HPDE6-E6E7 (cell line): ENCODE measurements at regions not wholly inside any gene's neighbourhood (a gene's known extent, or its start where the extent isn't known, plus 50 kb on each side); places are given as distances from the start of the nearest gene placed in this dataset.

ENCODE experiments used
- DNase-seq: peaks from one replicate; pipeline ENCODE4 v3.0.0; 2011; ENCODE audit warnings: missing footprints; ENCODE audit errors: extremely low spot score

DNA sequence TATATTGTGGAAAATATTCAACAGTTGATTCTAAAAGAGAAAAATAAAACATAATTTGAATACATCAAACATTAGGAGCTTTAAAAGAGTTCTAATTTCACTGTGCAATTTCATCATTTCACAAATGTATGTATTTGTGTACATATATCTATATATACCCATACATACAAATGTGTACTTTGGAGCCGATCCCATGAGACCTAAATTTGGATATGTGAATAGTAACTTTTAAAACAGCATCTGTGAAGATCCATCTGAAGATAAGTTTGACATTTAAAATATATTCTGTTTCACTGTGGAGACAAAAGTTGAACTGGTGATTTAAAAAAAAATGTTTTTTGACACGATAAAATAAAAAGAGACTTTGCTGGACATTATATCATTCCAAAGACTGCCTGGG, 374.0 kb downstream of the TMA16 start:
- DNase-seq: no peak

DNA sequence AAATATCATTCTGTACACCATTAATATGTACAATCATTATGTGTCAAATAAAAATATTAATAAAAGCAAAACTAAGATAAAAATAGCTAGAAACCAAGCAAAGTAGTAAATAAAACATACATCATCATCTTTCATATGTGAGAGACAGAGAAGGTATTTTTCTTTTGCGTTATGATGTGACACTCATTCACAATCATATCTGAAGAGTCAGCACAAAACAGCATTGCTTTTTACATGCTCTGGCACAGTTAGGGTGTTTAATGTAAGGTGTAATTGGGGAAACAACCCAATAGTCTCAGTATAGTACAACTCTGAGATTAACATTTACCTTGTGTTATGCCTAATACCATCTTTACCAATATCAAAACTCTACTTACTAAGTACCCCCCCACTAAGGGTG, 376.6 kb downstream of the TMA16 start:
- DNase-seq: no peak

GRCh38 chr4:163875327-163875726, 380.8 kb downstream of the TMA16 start:
- DNase-seq: peak; percentile 17

DNA sequence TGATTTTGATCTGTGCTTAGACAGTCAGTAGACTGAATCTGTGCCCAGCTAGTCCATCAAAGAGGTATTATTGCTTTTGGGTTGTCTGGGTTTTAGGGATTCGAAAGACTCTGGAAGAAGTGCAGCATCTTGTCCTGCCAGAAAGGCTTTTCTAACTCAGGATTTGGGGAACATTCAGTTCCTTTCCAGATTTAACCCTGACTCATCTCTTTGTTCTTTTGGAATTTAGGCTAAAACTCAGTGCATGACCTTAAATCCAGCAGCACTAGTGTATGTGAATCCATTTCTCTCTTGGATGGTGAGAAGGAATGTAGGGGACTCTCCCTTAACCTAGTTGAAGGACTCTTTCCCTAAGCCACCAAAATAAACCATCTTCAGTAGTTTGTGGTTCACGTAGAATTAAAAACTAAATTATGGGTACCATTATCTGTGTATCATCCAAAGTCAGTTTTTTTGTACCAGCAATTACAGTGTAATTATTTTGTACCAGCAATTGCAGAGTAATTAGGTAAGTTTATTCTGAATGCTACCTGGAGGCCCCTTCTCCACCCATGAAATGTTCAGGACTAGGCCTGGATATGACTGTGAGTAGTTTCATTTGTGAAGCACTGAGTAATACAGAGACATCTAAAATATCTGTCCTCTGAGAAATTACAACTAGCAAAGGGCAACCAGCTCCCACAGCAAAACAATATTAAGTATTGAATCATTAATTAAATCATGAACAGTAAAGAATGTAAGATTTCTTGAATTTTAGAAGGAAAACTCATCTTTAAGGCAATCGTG, 384.0 kb downstream of the TMA16 start:
- DNase-seq: no peak

DNA sequence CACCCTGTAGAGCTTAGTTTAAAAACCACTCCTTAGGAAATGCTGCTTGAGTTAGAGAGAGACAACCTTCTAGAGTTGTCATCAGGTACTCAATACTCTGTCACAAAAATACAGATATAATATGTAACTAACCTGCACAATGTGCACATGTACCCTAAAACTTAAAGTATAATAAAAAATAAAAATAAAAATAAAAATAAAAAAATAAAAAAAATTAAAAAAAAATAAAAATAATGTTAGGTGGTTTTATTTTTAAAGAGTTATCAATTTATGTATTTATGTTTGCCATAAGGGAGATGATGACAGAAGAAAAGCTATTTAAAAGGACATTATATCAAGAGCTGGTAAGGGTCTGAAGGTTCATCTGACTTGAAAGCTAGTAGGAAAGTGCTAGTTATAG, 397.9 kb downstream of the TMA16 start:
- no peak for DNase-seq

GRCh38 chr4:163895378-163896005, 401.0 kb downstream of the TMA16 start:
- no peak for DNase-seq

GRCh38 chr4:163901319-163901718, 406.8 kb downstream of the TMA16 start:
- DNase-seq: no peak

GRCh38 chr4:163902417-163902816, 407.9 kb downstream of the TMA16 start:
- DNase-seq: no peak

DNA sequence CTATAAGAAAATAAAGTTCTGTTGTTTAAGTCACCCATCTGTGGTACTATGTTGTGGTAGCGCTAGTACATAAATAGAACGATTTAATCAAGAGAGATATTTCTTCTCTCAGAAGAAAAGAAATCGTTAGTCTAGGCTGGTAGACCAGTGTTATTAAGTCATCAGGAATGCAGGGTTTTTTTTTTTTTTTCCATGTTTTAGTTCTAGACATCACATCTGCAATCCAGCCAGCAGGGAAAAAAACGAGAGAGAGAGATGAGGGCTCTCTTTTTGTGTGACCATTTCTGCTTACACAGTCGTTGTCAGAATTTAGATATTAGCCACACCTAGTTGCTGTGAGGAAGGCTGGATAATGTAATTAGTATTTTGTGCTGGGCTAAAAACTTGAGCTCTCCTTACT, 417.4 kb downstream of the TMA16 start:
- no peak for DNase-seq

- no peak for DNase-seq
These were observed 419.1 kb downstream of the TMA16 start for GRCh38 chr4:163913571-163913970.

GRCh38 chr4:163915896-163916295, 421.4 kb downstream of the TMA16 start:
- DNase-seq: no peak

- no peak for DNase-seq
These were observed 425.9 kb downstream of the TMA16 start for GRCh38 chr4:163920426-163920825.

GRCh38 chr4:163922302-163922701, 427.8 kb downstream of the TMA16 start:
- no peak for DNase-seq

- no peak for DNase-seq
These were observed 428.6 kb downstream of the TMA16 start for GRCh38 chr4:163923092-163923491.

- DNase-seq: no peak
These were observed 435.6 kb downstream of the TMA16 start for GRCh38 chr4:163930086-163930485.

- DNase-seq: no peak
These were observed 438.0 kb downstream of the TMA16 start for GRCh38 chr4:163932504-163932903.

GRCh38 chr4:163939597-163939996, 445.1 kb downstream of the TMA16 start:
- DNase-seq: no peak

GRCh38 chr4:163941221-163941905, 446.9 kb downstream of the TMA16 start:
- peak; percentile 12 for DNase-seq

- no peak for DNase-seq
These were observed 454.5 kb downstream of the TMA16 start for GRCh38 chr4:163948920-163949455.

GRCh38 chr4:163949976-163950601, 455.6 kb downstream of the TMA16 start:
- no peak for DNase-seq

GRCh38 chr4:163955288-163955687, 460.8 kb downstream of the TMA16 start:
- DNase-seq: no peak

DNA sequence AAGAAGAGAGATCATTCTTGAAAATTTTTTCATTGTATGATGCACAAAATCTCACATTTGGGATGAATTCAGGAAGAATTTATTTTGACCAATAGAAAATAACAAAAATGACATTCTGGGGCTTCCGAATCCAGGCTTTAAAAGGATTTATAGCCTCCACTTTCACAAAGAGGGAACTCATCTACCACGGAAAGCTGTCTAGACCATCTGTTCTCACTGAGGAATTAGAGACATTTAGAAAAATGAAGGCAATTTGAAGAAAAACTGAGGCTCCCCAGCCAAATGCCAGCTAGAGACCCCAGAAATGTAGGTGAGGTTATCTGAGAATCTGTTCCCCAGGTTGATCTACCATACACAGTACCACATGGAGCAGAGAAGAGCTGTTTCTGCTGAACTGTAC, 464.3 kb downstream of the TMA16 start:
- DNase-seq: no peak
